Activated effector memory CD4-positive, alpha-beta T cell treated with anti-CD3 and anti-CD28 coated beads, Interleukin-2, amount 50 U/mL, for 16 hours (primary cell): ENCODE measurements at regions not wholly inside any gene's neighbourhood (a gene's known extent, or its start where the extent isn't known, plus 50 kb on each side); places are given as distances from the start of the nearest gene placed in this dataset.

Experiments used
- DNase-seq: peaks from one replicate; pipeline ENCODE4 v3.0.0-alpha.2; 2020

GRCh38 chr1:99170516-99170915 lies 93.8 kb upstream of the PLPPR4 start:
- no peak for DNase-seq

GRCh38 chr1:99171184-99171813 lies 93.0 kb upstream of the PLPPR4 start:
- DNase-seq, result no peak

- DNase-seq, result no peak
These were observed 91.0 kb upstream of the PLPPR4 start for GRCh38 chr1:99173282-99173681.

- DNase-seq, result no peak
These were observed 90.4 kb upstream of the PLPPR4 start for GRCh38 chr1:99173900-99174299.

GRCh38 chr1:99176753-99177152 lies 87.5 kb upstream of the PLPPR4 start:
- no peak for DNase-seq

GRCh38 chr1:99177465-99177864 lies 86.8 kb upstream of the PLPPR4 start:
- no peak for DNase-seq

- peak; percentile 81 for DNase-seq
These were observed 83.9 kb upstream of the PLPPR4 start for GRCh38 chr1:99180343-99180808.

- DNase-seq, result no peak
These were observed 83.4 kb upstream of the PLPPR4 start for GRCh38 chr1:99180915-99181314.

- no peak for DNase-seq
These were observed 82.4 kb upstream of the PLPPR4 start for GRCh38 chr1:99181892-99182291.

- no peak for DNase-seq
These were observed 79.1 kb upstream of the PLPPR4 start for GRCh38 chr1:99185196-99185595.

GRCh38 chr1:99193431-99193830 lies 70.9 kb upstream of the PLPPR4 start:
- no peak for DNase-seq

- no peak for DNase-seq
These were observed 65.9 kb upstream of the PLPPR4 start for GRCh38 chr1:99198393-99198792.

GRCh38 chr1:99207216-99207615 lies 57.1 kb upstream of the PLPPR4 start:
- no peak for DNase-seq
